SK-N-SH treated with all-trans-retinoic acid at 6 μM for 48 hours (cell line): ENCODE measurements at regions not wholly inside any gene's neighbourhood (a gene's known extent, or its start where the extent isn't known, plus 50 kb on each side); places are given as distances from the start of the nearest gene placed in this dataset.
"Not testable (repeated sequence)": the region's sequence is repeated elsewhere in the genome, so short reads cannot be mapped to it uniquely, and the experiment has no call there.

ENCODE experiments used
- ARNTL ChIP-seq: fragments of 450-650 bp; formaldehyde crosslinking; IDR thresholded peaks from 2 replicates; pipeline ENCODE4 v1.5.0; 2020; ENCODE audit warnings: low read depth, mild to moderate bottlenecking, moderate library complexity, borderline replicate concordance
- ESRRG ChIP-seq: fragments of 250-450 bp; sonication (Bioruptor Pico); IDR thresholded peaks from 2 replicates; pipeline ENCODE4 v1.6.1; 2021; ENCODE audit warnings: mild to moderate bottlenecking
- ISL1 ChIP-seq: fragments of 250-450 bp; sonication (Bioruptor Pico); IDR thresholded peaks from 2 replicates; pipeline ENCODE4 v2.1.2; 2022; ENCODE audit warnings: mild to moderate bottlenecking, moderate library complexity
- OSR1 ChIP-seq: fragments of 250-450 bp; sonication (Bioruptor Pico); IDR thresholded peaks from 2 replicates; pipeline ENCODE4 v1.8.0; 2022; ENCODE audit warnings: moderate library complexity, mild to moderate bottlenecking, inconsistent platforms
- PATZ1 ChIP-seq: fragments of 250-450 bp; sonication (Bioruptor Pico); IDR thresholded peaks from 2 replicates; pipeline ENCODE4 v1.8.0; 2020; ENCODE audit warnings: mild to moderate bottlenecking, moderate library complexity, borderline replicate concordance
- POU6F1 ChIP-seq: fragments of 250-450 bp; sonication (Bioruptor Pico); IDR thresholded peaks from 2 replicates; pipeline ENCODE4 v1.8.0; 2021; ENCODE audit warnings: low read depth, mild to moderate bottlenecking, moderate library complexity, borderline replicate concordance
- RARB ChIP-seq: fragments of 250-450 bp; sonication (Bioruptor Pico); IDR thresholded peaks from 2 replicates; pipeline ENCODE4 v1.8.0; 2021; ENCODE audit warnings: mild to moderate bottlenecking, moderate library complexity
- TOX ChIP-seq: fragments of 250-450 bp; sonication (Bioruptor Pico); IDR thresholded peaks from 2 replicates; pipeline ENCODE4 v1.8.0; 2021; ENCODE audit warnings: mild to moderate bottlenecking, moderate library complexity, borderline replicate concordance
- ZFP30 ChIP-seq: fragments of 450-650 bp; formaldehyde crosslinking; IDR thresholded peaks from 2 replicates; pipeline ENCODE4 v1.5.0; 2022; ENCODE audit warnings: mild to moderate bottlenecking, moderate library complexity

GRCh38 chr10:128583125-128583524 is 456.9 kb upstream of the MKI67 start:
- not testable (repeated sequence) for TF ChIP-seq PATZ1, RARB, ZFP30, POU6F1, ISL1, ARNTL, TOX, ESRRG, OSR1 (CRISPR knock-in tag)
